Sigmoid colon (tissue), 6 donors: ENCODE measurements at regions not wholly inside any gene's neighbourhood (a gene's known extent, or its start where the extent isn't known, plus 50 kb on each side); places are given as distances from the start of the nearest gene placed in this dataset.
"Not testable (repeated sequence)": the region's sequence is repeated elsewhere in the genome, so short reads cannot be mapped to it uniquely, and the experiment has no call there.

Experiments used
- DNase-seq: peaks from one replicate; pipeline ENCODE4 v3.0.0-alpha.2; 2019
- H3K27ac ChIP-seq, 4 donors: fragments of 200-600 bp; sonication (generic); one replicate each; pipeline ENCODE4 v1.5.1; 2016 to 2019; ENCODE audit warnings: mild to moderate bottlenecking in 1 of 4
- H3K27me3 ChIP-seq, 3 donors: fragments of 200-600 bp; sonication (generic); one replicate each; pipeline ENCODE4 v1.5.1; 2019; ENCODE audit warnings: mild to moderate bottlenecking in 1 of 3
- H3K36me3 ChIP-seq, 4 donors: fragments of 200-600 bp; sonication (generic); one replicate each; pipeline ENCODE4 v1.5.1; 2016 to 2019
- H3K4me1 ChIP-seq, 4 donors: fragments of 200-600 bp; sonication (generic); one replicate each; pipeline ENCODE4 v1.5.1; 2017 to 2019
- H3K4me3 ChIP-seq, 4 donors: fragments of 200-600 bp; sonication (generic); one replicate each; pipeline ENCODE4 v1.5.1; 2017 to 2019; ENCODE audit warnings: mild to moderate bottlenecking in 2 of 4, moderate library complexity in 1 of 4
- H3K9me3 ChIP-seq, 4 donors: fragments of 200-600 bp in 3 of 4; sonication (generic) in 3 of 4; one replicate each; pipeline versions ENCODE4 v1.5.1 to v1.6.1; 2013 to 2019
- CTCF ChIP-seq, 4 experiments: fragments of 450-650 bp in 3 of 4; fragments of 200-600 bp in 1 of 4; IDR thresholded peaks; one replicate each; pipeline ENCODE4 v1.5.1; 2016 to 2019; ENCODE audit warnings: antibody characterized with exemption in 4 of 4, mild to moderate bottlenecking in 3 of 4, moderate library complexity in 2 of 4
- EP300 ChIP-seq, 4 donors: sonication (generic); formaldehyde crosslinking; IDR thresholded peaks; one replicate each; pipeline ENCODE4 v1.6.1; 2017; ENCODE audit warnings: antibody characterized with exemption in 4 of 4
- POLR2A ChIP-seq, 2 donors: fragments of 450-650 bp; IDR thresholded peaks; one replicate each; pipeline ENCODE4 v1.6.1; 2016; ENCODE audit warnings: antibody characterized with exemption in 2 of 2, mild to moderate bottlenecking in 2 of 2, moderate library complexity in 2 of 2
- POLR2AphosphoS5 ChIP-seq, 4 donors: sonication (generic); formaldehyde crosslinking; IDR thresholded peaks; one replicate each; pipeline ENCODE4 v1.6.1; 2017; ENCODE audit warnings: antibody characterized with exemption in 4 of 4
- WGBS, 2 donors: extraction: QIAGEN DNeasy Blood & Tissue Kit; methylation state at CpG; one replicate each; pipeline ENCODE4 v1.1.7; 2013; 5-methylcytosine and 5-hydroxymethylcytosine counted together
- intact Hi-C: fragments of 100-400 bp; cut with DNase I; formaldehyde crosslinking; loops from one replicate; pipeline ENCODE4 v1.15.1; 2023
- donor health status: healthy with polysubstance abuse.
- donor health status: healthy.

GRCh38 chr2:209141818-209142217, 282.0 kb upstream of the MAP2 start:
- no peak for DNase-seq
- Histone ChIP-seq H3K27me3 (no peaks in the 10 kb centered on the region), H3K4me1 (no peaks in the 10 kb centered on the region), H3K27ac (no peak overlapping the region), H3K9me3 (no peaks in the 10 kb centered on the region), H3K4me3 (no peak overlapping the region), H3K36me3 (no peaks in the 10 kb centered on the region)
- intact Hi-C loops: no loop called here
- WGBS, 2 donors: 63 to 74% methylated on average over 1 of the region's 1 CpG
- TF ChIP-seq POLR2A (IDR thresholded peaks at IDR 0.05): no peak
- no peak for TF ChIP-seq POLR2AphosphoS5 (IDR thresholded peaks at IDR 0.05)
- no peak for TF ChIP-seq CTCF (IDR thresholded peaks at IDR 0.05)
- no peak for TF ChIP-seq EP300 (IDR thresholded peaks at IDR 0.05)

GRCh38 chr2:209145220-209145691, 278.6 kb upstream of the MAP2 start:
- H3K4me3 ChIP-seq, H3K4me1 ChIP-seq, DNase-seq, intact Hi-C loops, H3K27ac ChIP-seq, H3K27me3 ChIP-seq, H3K36me3 ChIP-seq, H3K9me3 ChIP-seq: not testable (repeated sequence)
- 90 to 91% methylated on average over 30 of the region's 30 CpGs for WGBS, 2 donors

- no peaks in the 10 kb centered on the region for H3K36me3 ChIP-seq
- TF ChIP-seq EP300 (IDR thresholded peaks at IDR 0.05): no peak
- TF ChIP-seq POLR2A (IDR thresholded peaks at IDR 0.05): no peak
- TF ChIP-seq CTCF (IDR thresholded peaks at IDR 0.05): no peak
- TF ChIP-seq POLR2AphosphoS5 (IDR thresholded peaks at IDR 0.05): peak in 2 of 4 donors; percentile 12 to 18
- no peak for DNase-seq
- no peaks in the 10 kb centered on the region for H3K4me1 ChIP-seq
- H3K9me3 ChIP-seq: no peaks in the 10 kb centered on the region
- no peak overlapping the region for H3K27ac ChIP-seq
- intact Hi-C loops: no loop called here
- WGBS, 2 donors: 60 to 71% methylated on average over 7 of the region's 7 CpGs
- H3K27me3 ChIP-seq: no peaks in the 10 kb centered on the region
- no peak overlapping the region for H3K4me3 ChIP-seq
Observed at GRCh38 chr2:209145941-209146681, 277.7 kb upstream of the MAP2 start.

GRCh38 chr2:209146682-209147320, 277.0 kb upstream of the MAP2 start:
- Histone ChIP-seq H3K36me3 (no peaks in the 10 kb centered on the region), H3K27me3 (no peaks in the 10 kb centered on the region), H3K27ac (peak overlapping the region in 2 of 4 donors; percentile 19 to 38), H3K4me3 (no peak overlapping the region), H3K9me3 (no peaks in the 10 kb centered on the region), H3K4me1 (no peaks in the 10 kb centered on the region)
- TF ChIP-seq EP300 (IDR thresholded peaks at IDR 0.05) (no peak), POLR2AphosphoS5 (IDR thresholded peaks at IDR 0.05) (no peak), CTCF (IDR thresholded peaks at IDR 0.05) (no peak), POLR2A (IDR thresholded peaks at IDR 0.05) (no peak)
- DNase-seq: no peak
- WGBS, 2 donors: 75 to 78% methylated on average over 3 of the region's 3 CpGs
- intact Hi-C loops: no loop called here

- TF ChIP-seq POLR2AphosphoS5 (IDR thresholded peaks at IDR 0.05) (no peak), EP300 (IDR thresholded peaks at IDR 0.05) (no peak), CTCF (IDR thresholded peaks at IDR 0.05) (no peak), POLR2A (IDR thresholded peaks at IDR 0.05) (no peak)
- DNase-seq: no peak
- H3K4me1 ChIP-seq: no peaks in the 10 kb centered on the region
- intact Hi-C loops: no loop called here
- no peak overlapping the region for H3K4me3 ChIP-seq
- H3K27ac ChIP-seq: no peak overlapping the region
- H3K36me3 ChIP-seq: no peaks in the 10 kb centered on the region
- no peaks in the 10 kb centered on the region for H3K9me3 ChIP-seq
- H3K27me3 ChIP-seq: no peaks in the 10 kb centered on the region
Observed at GRCh38 chr2:209147981-209148380, 275.9 kb upstream of the MAP2 start.
